ENCODE measurements at regions not wholly inside any gene's neighbourhood (a gene's known extent, or its start where the extent isn't known, plus 50 kb on each side); places are given as distances from the start of the nearest gene placed in this dataset.

GRCh38 chr5:20524991-20525529 is 537.1 kb upstream of the CDH18 start:
- CTCF ChIA-PET (ENCODE audit: partially characterized antibody), result no interaction called here
- no peak overlapping the region for H3K4me3 Mint-ChIP-seq

DNA sequence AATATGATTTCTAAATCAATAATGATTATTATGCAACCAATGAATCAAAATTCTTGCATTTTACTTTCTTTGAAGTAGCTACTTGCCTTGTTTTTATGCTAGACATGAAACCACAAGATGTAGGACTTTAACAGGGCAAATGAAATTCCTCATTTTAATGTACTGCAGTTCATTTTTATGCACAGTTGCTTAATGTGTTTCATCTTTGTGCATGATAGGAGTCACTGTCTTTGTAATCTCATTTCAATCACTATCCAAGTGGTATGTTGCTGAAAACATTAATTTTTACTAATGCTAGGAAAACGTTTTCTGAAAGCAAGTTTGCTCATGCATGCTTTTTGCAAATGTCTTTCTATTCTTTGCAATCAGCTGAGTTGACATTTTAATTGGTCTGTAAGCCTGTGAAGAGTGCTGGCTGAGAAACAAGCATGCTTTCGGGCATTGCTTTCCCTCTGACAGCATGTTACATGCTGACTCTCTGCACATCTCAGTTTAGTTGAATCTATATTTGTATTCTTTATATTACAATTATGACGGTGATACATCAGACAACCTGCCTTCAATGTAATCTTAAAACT is 535.0 kb upstream of the CDH18 start:
- Mint-ChIP-seq H3K27ac (no peak overlapping the region), H3K36me3 (no peaks in the 10 kb centered on the region), H3K27me3 (no peaks in the 10 kb centered on the region), H3K4me1 (no peaks in the 10 kb centered on the region), H3K9me3 (peaks cover 3 to 44% (median 21%) of the 10 kb centered on the region in 8 donors), H3K4me3 (no peak overlapping the region)
- Histone ChIP-seq H3K4me3 (ENCODE audit: low read length in 2 of 2) (no peak overlapping the region), H3K4me1 (ENCODE audit: insufficient read depth, low read length) (no peaks in the 10 kb centered on the region), H3K27me3 (ENCODE audit: insufficient read depth, low read length) (no peaks in the 10 kb centered on the region), H3K36me3 (ENCODE audit: insufficient read depth, low read length) (no peaks in the 10 kb centered on the region), H3K27ac (ENCODE audit: low read depth, low read length) (no peak overlapping the region), H3K9me3 (ENCODE audit: control insufficient read depth in 1 of 2, low read length in 2 of 2) (no peaks in the 10 kb centered on the region)
- ChIA-PET CTCF (ENCODE audit: partially characterized antibody) (no interaction called here), POLR2A (ENCODE audit: partially characterized antibody) (no interaction called here)
- intact Hi-C loops (cut with micrococcal nuclease), result no loop called here
- no peak for DNase-seq

More at GRCh38 chr5:20524991-20525529, 537.1 kb upstream of the CDH18 start:
- no peaks in the 10 kb centered on the region for H3K4me1 Mint-ChIP-seq
- H3K4me1 ChIP-seq (ENCODE audit: insufficient read depth, low read length), result no peaks in the 10 kb centered on the region
- POLR2A ChIA-PET (ENCODE audit: partially characterized antibody), result no interaction called here
- H3K27me3 ChIP-seq (ENCODE audit: insufficient read depth, low read length), result no peaks in the 10 kb centered on the region
- H3K36me3 Mint-ChIP-seq, result no peaks in the 10 kb centered on the region
- H3K9me3 ChIP-seq (ENCODE audit: control insufficient read depth in 1 of 2, low read length in 2 of 2), result no peaks in the 10 kb centered on the region
- H3K4me3 ChIP-seq (ENCODE audit: low read length in 2 of 2), result no peak overlapping the region
- peaks cover 0 to 52% (median 26%) of the 10 kb centered on the region in 8 donors for H3K9me3 Mint-ChIP-seq
- intact Hi-C loops (cut with micrococcal nuclease), result no loop called here
- no peak for DNase-seq
- no peak overlapping the region for H3K27ac ChIP-seq (ENCODE audit: low read depth, low read length)
- H3K27ac Mint-ChIP-seq, result no peak overlapping the region
- H3K27me3 Mint-ChIP-seq, result no peaks in the 10 kb centered on the region
- H3K36me3 ChIP-seq (ENCODE audit: insufficient read depth, low read length), result no peaks in the 10 kb centered on the region

DNA sequence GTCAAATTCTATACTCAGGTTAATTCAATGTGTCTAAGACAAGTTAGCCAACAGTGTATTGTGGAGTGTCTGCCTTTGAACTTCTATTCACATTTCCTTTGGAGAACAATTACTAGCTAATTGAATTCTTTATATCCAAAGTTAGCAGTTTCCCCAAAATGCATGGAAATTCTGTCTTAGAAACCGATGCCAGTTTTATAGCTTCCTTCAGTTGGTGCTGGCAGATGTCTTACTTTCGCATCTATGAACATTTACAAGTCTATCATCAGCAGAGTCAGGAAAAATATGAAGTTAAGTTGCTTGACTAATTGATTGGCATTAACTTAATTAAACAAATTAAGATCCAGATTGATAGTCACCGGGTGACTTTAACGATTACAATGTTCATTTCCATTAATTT is 527.6 kb upstream of the CDH18 start:
- Mint-ChIP-seq H3K4me1 (no peaks in the 10 kb centered on the region), H3K27ac (no peak overlapping the region), H3K36me3 (no peaks in the 10 kb centered on the region), H3K9me3 (peaks cover 4 to 20% (median 11%) of the 10 kb centered on the region in 8 donors), H3K4me3 (no peak overlapping the region), H3K27me3 (no peaks in the 10 kb centered on the region)
- POLR2A ChIA-PET (ENCODE audit: partially characterized antibody), result no interaction called here
- DNase-seq, result no peak
- CTCF ChIA-PET (ENCODE audit: partially characterized antibody), result no interaction called here
- Histone ChIP-seq H3K36me3 (ENCODE audit: insufficient read depth, low read length) (no peaks in the 10 kb centered on the region), H3K4me3 (ENCODE audit: low read length in 2 of 2) (no peak overlapping the region), H3K9me3 (ENCODE audit: control insufficient read depth in 1 of 2, low read length in 2 of 2) (no peaks in the 10 kb centered on the region), H3K27ac (ENCODE audit: low read depth, low read length) (no peak overlapping the region), H3K4me1 (ENCODE audit: insufficient read depth, low read length) (no peaks in the 10 kb centered on the region), H3K27me3 (ENCODE audit: insufficient read depth, low read length) (no peaks in the 10 kb centered on the region)
- intact Hi-C loops (cut with micrococcal nuclease), result no loop called here

DNA sequence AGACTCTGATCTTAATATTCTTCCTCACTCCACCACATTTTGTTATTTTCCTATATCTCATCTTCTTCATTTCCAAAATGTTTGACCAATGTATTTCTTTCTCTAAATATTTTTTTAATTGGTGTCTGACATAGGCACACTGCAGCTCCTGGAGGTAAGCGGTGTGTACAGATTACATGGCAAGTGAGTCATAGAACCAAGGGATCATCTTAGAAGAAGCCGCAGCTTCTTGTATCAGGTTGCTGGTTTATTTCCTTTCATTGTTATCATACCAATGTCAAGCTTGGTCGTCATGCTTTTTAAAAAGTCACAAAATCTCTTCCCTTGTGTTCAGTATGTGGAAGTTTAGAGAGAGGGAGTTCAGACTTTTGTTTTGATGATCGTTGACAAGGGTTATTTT is 526.1 kb upstream of the CDH18 start:
- no peaks in the 10 kb centered on the region for H3K36me3 Mint-ChIP-seq
- DNase-seq, result no peak
- H3K9me3 Mint-ChIP-seq, result peaks cover 2 to 27% (median 11%) of the 10 kb centered on the region in 8 donors
- CTCF ChIA-PET (ENCODE audit: partially characterized antibody), result no interaction called here
- no peaks in the 10 kb centered on the region for H3K27me3 Mint-ChIP-seq
- Histone ChIP-seq H3K36me3 (ENCODE audit: insufficient read depth, low read length) (no peaks in the 10 kb centered on the region), H3K9me3 (ENCODE audit: control insufficient read depth in 1 of 2, low read length in 2 of 2) (no peaks in the 10 kb centered on the region), H3K27ac (ENCODE audit: low read depth, low read length) (no peak overlapping the region), H3K27me3 (ENCODE audit: insufficient read depth, low read length) (no peaks in the 10 kb centered on the region), H3K4me1 (ENCODE audit: insufficient read depth, low read length) (no peaks in the 10 kb centered on the region), H3K4me3 (ENCODE audit: low read length in 2 of 2) (no peak overlapping the region)
- POLR2A ChIA-PET (ENCODE audit: partially characterized antibody), result no interaction called here
- H3K4me1 Mint-ChIP-seq, result no peaks in the 10 kb centered on the region
- intact Hi-C loops (cut with micrococcal nuclease), result no loop called here
- no peak overlapping the region for H3K4me3 Mint-ChIP-seq
- H3K27ac Mint-ChIP-seq, result no peak overlapping the region

DNA sequence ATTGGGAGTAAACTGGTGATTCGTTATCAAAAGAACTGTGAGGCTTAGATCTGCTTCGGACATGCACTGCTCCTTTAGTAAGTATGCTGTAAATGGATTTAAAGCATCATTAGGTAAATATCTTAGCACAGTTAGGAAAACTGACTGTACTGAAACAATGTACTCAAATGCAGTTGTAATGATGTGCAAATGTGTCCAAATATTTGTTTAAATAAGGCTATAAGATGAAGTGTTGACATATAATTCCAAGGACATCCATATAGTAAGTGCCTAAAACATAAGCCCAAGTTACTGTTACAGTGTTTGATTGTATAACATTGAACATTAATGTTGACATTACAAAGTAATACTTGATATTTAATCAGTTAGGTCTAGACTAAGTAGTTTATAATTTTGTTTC is 512.5 kb upstream of the CDH18 start:
- intact Hi-C loops (cut with micrococcal nuclease), result no loop called here
- DNase-seq, result no peak
- Mint-ChIP-seq H3K27ac (no peak overlapping the region), H3K36me3 (no peaks in the 10 kb centered on the region), H3K9me3 (peaks cover 0 to 16% (median 6%) of the 10 kb centered on the region in 8 donors), H3K4me3 (no peak overlapping the region), H3K4me1 (no peaks in the 10 kb centered on the region), H3K27me3 (no peaks in the 10 kb centered on the region)
- no peaks in the 10 kb centered on the region for H3K9me3 ChIP-seq (ENCODE audit: control insufficient read depth in 1 of 2, low read length in 2 of 2)
- no peaks in the 10 kb centered on the region for H3K4me1 ChIP-seq (ENCODE audit: insufficient read depth, low read length)
- ChIA-PET CTCF (ENCODE audit: partially characterized antibody) (no interaction called here), POLR2A (ENCODE audit: partially characterized antibody) (no interaction called here)
- H3K27ac ChIP-seq (ENCODE audit: low read depth, low read length), result no peak overlapping the region
- H3K36me3 ChIP-seq (ENCODE audit: insufficient read depth, low read length), result no peaks in the 10 kb centered on the region
- no peak overlapping the region for H3K4me3 ChIP-seq (ENCODE audit: low read length in 2 of 2)
- no peaks in the 10 kb centered on the region for H3K27me3 ChIP-seq (ENCODE audit: insufficient read depth, low read length)

GRCh38 chr5:20498926-20499325 is 510.9 kb upstream of the CDH18 start:
- Histone ChIP-seq H3K4me1 (ENCODE audit: insufficient read depth, low read length) (no peaks in the 10 kb centered on the region), H3K27ac (ENCODE audit: low read depth, low read length) (no peak overlapping the region), H3K36me3 (ENCODE audit: insufficient read depth, low read length) (no peaks in the 10 kb centered on the region), H3K9me3 (ENCODE audit: control insufficient read depth in 1 of 2, low read length in 2 of 2) (no peaks in the 10 kb centered on the region), H3K4me3 (ENCODE audit: low read length in 2 of 2) (no peak overlapping the region), H3K27me3 (ENCODE audit: insufficient read depth, low read length) (no peaks in the 10 kb centered on the region)
- Mint-ChIP-seq H3K27me3 (no peaks in the 10 kb centered on the region), H3K4me3 (no peak overlapping the region), H3K9me3 (peaks cover 2 to 20% (median 8%) of the 10 kb centered on the region in 8 donors), H3K27ac (no peak overlapping the region), H3K36me3 (no peaks in the 10 kb centered on the region), H3K4me1 (no peaks in the 10 kb centered on the region)
- intact Hi-C loops (cut with micrococcal nuclease), result no loop called here
- CTCF ChIA-PET (ENCODE audit: partially characterized antibody), result no interaction called here
- POLR2A ChIA-PET (ENCODE audit: partially characterized antibody), result no interaction called here
- no peak for DNase-seq

DNA sequence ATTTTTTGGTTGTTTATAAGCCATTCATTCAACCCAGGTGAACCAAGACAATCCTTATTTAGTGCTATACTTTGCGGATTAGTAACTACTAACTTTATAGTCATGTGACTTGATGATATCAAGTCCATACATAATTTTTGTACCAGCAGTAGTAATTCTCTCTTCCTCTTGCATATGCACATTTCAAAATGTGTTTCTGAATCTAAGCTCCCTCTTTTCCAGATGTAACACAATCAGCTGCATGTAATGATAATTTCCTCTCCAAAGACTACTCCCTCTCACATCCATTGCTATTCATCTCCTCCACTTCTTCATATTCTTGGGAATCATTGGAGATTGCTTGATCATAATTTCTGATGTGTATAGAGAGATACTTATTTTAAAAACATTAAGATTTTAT is 510.1 kb upstream of the CDH18 start:
- ChIA-PET POLR2A (ENCODE audit: partially characterized antibody) (no interaction called here), CTCF (ENCODE audit: partially characterized antibody) (no interaction called here)
- H3K4me3 ChIP-seq (ENCODE audit: low read length in 2 of 2), result no peak overlapping the region
- no peaks in the 10 kb centered on the region for H3K9me3 ChIP-seq (ENCODE audit: control insufficient read depth in 1 of 2, low read length in 2 of 2)
- H3K4me1 Mint-ChIP-seq, result no peaks in the 10 kb centered on the region
- no peak overlapping the region for H3K27ac ChIP-seq (ENCODE audit: low read depth, low read length)
- intact Hi-C loops (cut with micrococcal nuclease), result no loop called here
- no peak overlapping the region for H3K4me3 Mint-ChIP-seq
- H3K4me1 ChIP-seq (ENCODE audit: insufficient read depth, low read length), result no peaks in the 10 kb centered on the region
- H3K27ac Mint-ChIP-seq, result no peak overlapping the region
- DNase-seq, result no peak
- no peaks in the 10 kb centered on the region for H3K27me3 Mint-ChIP-seq
- H3K36me3 ChIP-seq (ENCODE audit: insufficient read depth, low read length), result no peaks in the 10 kb centered on the region
- no peaks in the 10 kb centered on the region for H3K36me3 Mint-ChIP-seq
- H3K27me3 ChIP-seq (ENCODE audit: insufficient read depth, low read length), result no peaks in the 10 kb centered on the region
- H3K9me3 Mint-ChIP-seq, result peaks cover 2 to 19% (median 11%) of the 10 kb centered on the region in 8 donors

DNA sequence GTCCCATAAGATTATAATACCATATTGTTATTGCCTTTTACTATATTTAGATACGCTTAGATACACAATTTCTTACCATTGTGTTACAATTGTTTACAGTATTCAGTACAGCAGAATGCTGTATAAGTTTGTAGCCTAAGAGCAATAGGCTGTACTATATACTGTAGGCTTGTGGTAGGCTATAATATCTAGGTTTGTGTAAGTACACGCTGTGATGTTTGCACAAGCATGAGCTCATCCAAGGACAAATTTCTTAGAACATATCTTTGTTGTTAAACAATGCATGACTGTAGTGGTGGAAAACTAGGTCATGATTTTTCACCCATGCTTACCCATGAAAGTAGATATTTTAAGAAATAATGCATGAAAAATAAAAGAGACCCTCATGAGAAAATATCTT is 509.4 kb upstream of the CDH18 start:
- intact Hi-C loops (cut with micrococcal nuclease), result no loop called here
- no peak for DNase-seq
- Mint-ChIP-seq H3K4me3 (no peak overlapping the region), H3K36me3 (no peaks in the 10 kb centered on the region), H3K9me3 (peaks cover 0 to 19% (median 11%) of the 10 kb centered on the region in 8 donors), H3K4me1 (no peaks in the 10 kb centered on the region), H3K27ac (no peak overlapping the region), H3K27me3 (no peaks in the 10 kb centered on the region)
- no peaks in the 10 kb centered on the region for H3K27me3 ChIP-seq (ENCODE audit: insufficient read depth, low read length)
- POLR2A ChIA-PET (ENCODE audit: partially characterized antibody), result interaction anchor here (0.6 kb wide), 1 partner anchor 1259 kb away, joined by 3 read pairs; no protein-coding TSS in a partner anchor
- H3K4me3 ChIP-seq (ENCODE audit: low read length in 2 of 2), result no peak overlapping the region
- H3K4me1 ChIP-seq (ENCODE audit: insufficient read depth, low read length), result no peaks in the 10 kb centered on the region
- no peaks in the 10 kb centered on the region for H3K9me3 ChIP-seq (ENCODE audit: control insufficient read depth in 1 of 2, low read length in 2 of 2)
- CTCF ChIA-PET (ENCODE audit: partially characterized antibody), result no interaction called here
- H3K36me3 ChIP-seq (ENCODE audit: insufficient read depth, low read length), result no peaks in the 10 kb centered on the region
- no peak overlapping the region for H3K27ac ChIP-seq (ENCODE audit: low read depth, low read length)

All from CD4-positive, alpha-beta memory T cell (primary cell).